ENCODE measurements at regions not wholly inside any gene's neighbourhood (a gene's known extent, or its start where the extent isn't known, plus 50 kb on each side); places are given as distances from the start of the nearest gene placed in this dataset.

DNA sequence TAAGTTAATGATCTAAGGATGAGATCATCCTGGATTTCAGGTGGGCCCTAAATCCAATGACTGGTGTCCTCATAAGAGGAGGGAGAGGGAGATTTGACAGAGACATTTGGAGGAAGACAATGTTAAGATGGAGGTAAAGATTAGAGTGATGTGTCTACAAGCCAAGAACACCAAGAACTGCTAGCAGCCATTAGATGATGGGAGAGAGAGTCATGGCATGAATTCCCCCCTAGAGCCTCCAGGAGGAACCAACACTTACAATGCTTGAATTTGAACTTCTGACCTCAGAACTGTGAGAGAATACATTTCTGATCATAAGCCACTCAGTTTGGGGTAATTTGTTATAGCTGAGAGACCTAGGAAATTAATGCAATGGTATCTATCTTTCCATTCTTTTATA, 68.1 kb upstream of the RFXAP start:
- no peak for TF ChIP-seq POLR2A (IDR thresholded peaks at IDR 0.05)
- TF ChIP-seq, protein P1, sequence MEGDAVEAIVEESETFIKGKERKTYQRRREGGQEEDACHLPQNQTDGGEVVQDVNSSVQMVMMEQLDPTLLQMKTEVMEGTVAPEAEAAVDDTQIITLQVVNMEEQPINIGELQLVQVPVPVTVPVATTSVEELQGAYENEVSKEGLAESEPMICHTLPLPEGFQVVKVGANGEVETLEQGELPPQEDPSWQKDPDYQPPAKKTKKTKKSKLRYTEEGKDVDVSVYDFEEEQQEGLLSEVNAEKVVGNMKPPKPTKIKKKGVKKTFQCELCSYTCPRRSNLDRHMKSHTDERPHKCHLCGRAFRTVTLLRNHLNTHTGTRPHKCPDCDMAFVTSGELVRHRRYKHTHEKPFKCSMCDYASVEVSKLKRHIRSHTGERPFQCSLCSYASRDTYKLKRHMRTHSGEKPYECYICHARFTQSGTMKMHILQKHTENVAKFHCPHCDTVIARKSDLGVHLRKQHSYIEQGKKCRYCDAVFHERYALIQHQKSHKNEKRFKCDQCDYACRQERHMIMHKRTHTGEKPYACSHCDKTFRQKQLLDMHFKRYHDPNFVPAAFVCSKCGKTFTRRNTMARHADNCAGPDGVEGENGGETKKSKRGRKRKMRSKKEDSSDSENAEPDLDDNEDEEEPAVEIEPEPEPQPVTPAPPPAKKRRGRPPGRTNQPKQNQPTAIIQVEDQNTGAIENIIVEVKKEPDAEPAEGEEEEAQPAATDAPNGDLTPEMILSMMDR (IDR thresholded peaks at IDR 0.05), result no peak

Measured in body of pancreas (tissue), 4 donors.